ENCODE measurements at regions not wholly inside any gene's neighbourhood (a gene's known extent, or its start where the extent isn't known, plus 50 kb on each side); places are given as distances from the start of the nearest gene placed in this dataset.

DNA sequence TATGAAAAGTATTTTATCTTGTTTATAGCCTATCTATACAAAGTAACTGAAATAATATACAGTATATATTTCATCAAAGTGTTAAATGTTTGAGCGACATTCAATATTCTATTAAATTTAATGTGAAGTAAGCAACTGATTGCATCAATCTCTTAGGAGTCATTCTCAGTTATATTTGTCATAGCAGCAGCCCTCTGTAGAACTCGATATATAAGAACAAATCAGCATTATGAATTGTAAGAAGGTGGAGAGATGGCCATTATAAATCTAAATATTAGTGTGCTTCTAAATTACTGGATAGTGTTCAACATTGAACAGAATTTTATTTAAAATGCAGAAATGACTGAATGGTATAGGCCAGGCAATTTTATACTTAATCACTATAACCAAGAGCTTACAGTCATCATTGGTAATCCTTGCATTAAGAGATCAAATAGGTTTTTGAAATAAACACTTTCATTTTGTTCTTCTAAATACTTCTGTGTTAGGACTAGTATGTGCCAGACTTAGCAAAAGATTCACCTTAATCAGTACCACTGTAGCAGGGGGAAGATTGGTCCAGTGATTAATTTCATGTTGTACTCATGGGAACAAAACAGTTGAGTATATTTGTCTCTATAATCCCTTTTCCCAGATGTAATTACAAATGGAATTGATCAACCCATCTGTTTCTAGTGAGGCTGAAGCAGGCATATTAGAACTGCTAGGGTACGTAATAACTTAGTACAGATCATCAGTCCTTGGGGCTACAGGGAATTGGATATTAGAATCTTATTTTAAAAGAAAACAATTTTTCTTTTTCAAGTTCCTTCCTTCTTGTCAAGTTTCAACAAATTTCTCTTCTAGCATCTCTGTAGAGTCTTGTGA, 108.3 kb upstream of the TYRP1 start:
- FAIRE-seq: no peak

DNA sequence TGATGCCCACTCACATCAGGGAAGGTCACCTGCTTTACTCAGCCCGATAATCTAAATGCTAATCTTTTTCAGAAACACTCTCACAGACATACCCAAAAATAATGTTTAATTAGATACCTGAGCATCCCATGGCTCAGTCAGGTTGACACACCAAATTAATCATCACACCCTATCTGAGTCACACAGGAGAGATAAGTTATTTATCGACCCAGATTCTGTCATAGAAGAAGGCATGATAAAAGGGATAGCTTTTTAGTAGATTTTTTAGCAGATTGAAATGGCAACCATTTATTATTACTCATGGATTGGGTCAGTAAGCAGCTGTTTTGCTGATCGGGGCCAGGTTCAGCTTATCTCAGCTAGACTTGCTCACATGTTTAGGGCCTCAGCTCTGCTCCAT, 97.8 kb upstream of the TYRP1 start:
- no peak for FAIRE-seq
- no peak for DNase-seq (ENCODE audit: insufficient read length, low spot score)

More for the DNA sequence above, 108.3 kb upstream of the TYRP1 start:
- no peak for DNase-seq (ENCODE audit: insufficient read length, low spot score)

DNA sequence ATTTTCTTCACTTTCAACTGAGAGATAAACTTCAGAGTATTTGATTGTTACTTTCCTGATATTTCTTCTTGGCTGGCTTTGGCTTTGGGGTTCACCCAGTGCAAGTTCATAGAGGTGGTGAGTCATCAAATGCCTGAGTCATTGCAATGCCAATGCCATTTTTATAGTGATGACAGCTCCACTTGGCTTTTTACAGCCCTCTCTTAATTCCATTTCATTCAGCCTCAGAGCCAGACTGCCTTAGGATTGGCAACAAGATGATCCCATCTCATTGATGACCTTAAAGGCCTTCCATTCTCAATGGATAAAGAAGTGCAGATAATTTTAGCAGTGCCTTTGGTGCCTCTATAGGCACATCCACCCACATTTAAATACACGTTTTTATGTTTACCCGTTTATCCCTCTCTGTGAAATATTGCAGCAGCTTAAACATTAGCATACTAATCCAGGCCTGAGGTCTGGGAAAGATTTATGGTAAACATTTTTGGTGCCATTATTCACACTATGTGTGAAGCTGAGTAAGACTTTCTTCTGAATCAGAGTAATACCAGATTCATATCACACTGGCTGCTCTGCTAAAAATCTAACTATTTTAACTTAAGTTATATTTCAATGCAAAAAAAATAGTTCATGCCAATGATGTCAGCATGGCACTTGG, 88.9 kb upstream of the TYRP1 start:
- DNase-seq (ENCODE audit: insufficient read length, low spot score) (no peak), FAIRE-seq (no peak)

DNA sequence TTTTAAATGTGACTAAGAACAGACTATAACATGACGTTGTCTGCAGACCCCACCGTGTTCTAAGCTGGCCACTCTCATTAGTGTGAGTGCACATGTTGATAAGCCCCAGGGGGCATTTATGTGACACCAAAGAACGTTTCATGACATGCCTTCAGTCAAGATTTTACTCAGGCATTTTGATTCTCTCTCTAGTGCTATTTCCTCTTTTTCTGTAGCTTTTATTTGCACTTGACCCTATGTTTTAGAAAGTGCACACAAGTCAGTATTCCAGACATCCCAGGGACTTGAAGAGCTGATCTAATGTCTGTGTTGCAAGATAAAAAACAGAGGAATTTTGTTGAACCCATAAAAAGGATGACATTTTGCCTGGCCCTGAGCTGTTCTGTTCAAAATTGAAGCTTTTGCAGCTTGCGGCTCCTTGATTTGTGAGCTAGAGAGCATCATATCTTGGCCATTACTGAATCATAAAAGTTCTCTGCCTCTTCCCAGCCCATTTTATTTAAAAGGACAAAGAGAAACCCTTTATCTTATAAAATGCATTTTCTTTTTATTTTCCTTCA, 80.9 kb upstream of the TYRP1 start:
- no peak for DNase-seq (ENCODE audit: insufficient read length, low spot score)
- FAIRE-seq: no peak

DNA sequence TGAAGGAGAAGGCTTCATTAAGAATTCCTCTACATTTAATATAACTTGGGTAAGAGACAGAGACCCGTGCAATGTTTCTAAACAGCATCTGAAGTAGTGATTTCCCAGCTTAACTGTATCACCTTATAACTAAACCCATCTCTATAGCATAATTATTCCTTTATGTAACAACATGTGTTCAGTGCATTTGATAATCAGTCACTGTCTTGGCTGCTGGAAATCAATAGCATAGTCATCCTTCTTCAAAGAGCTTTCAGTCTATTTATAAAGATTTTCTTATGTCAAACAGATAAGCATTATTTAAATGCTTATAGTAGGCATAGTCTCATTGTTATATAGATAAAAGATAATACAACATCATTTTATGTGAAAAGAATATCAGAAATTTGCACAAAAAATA, 80.1 kb upstream of the TYRP1 start:
- FAIRE-seq: no peak

DNA sequence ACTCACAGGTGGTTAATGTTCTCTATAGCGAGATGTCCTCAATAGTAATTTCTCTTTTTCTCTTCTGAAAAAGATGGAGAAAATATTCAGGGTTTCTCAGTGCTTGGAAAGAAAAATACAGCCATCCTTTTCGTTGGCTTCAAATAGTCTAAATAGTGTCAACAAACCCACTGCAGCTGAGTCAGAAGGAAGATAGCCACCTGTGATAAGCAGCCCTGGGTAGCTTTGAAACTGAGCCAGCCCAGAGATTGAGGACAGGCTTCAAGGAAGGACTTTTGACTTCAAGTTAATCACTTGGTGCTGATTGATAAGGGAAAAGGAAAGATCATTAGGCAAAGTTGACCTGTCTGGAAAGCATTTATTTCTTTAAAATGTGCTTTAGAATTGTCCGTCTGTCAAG, 78.7 kb upstream of the TYRP1 start:
- DNase-seq (ENCODE audit: insufficient read length, low spot score) (no peak), FAIRE-seq (no peak)

More for the DNA sequence above, 80.1 kb upstream of the TYRP1 start:
- no peak for DNase-seq (ENCODE audit: insufficient read length, low spot score)

DNA sequence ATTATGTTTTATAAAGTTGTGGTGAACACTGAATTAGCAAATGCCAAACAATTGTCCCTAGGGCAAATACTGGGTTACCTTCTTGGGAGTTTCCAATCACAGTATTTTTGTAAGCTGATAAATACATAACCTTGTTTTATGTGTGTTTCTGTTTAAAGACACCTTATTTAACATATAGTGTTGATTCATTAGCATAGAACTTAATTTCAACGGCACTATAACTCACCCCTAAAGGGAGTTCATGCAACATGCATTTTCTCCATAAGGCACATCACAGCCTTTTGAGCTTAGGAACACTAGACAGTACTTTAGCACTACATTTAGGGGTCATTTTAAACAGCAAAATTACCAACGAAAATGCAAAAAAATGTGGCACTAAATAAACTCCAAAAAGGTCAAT, 74.2 kb upstream of the TYRP1 start:
- DNase-seq (ENCODE audit: insufficient read length, low spot score) (no peak), FAIRE-seq (no peak)

DNA sequence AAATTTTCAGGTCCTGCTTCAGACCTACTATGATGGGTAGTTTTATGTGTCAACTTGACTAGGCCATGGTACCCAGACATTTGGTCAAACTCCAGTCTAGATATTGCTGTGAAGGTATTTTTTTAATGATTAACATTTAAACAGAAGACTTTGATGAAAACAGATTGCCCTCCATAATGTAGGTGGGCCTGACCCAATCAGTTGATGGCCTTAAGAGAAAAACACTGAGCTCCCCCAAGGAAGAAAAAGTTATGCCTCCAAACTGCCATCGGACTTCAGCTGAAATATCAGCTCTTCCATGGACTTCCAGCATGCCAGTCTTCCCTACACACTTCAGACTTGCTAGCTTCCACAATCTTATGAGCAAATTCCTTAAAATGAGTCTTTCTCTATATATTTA, 67.3 kb upstream of the TYRP1 start:
- no peak for DNase-seq (ENCODE audit: insufficient read length, low spot score)
- no peak for FAIRE-seq

DNA sequence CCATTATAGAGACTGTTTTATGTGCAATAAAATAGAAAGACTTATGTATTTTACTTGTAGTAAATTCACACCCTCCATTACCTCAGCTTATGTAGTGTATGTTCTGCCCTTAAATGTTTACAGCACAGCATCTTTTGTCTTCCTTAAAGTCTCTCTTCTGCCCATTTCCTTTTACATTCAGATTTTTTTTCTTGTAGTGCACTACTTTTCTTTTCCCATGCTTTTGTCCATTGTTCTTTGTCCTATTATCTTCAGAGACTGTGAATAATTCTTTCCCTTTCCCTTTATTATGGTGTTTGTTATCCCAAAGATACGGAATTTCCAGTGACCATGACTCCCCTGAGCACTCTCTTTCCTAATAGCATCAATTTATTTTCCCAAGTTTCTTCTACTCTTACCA, 66.1 kb upstream of the TYRP1 start:
- DNase-seq (ENCODE audit: insufficient read length, low spot score): no peak
- FAIRE-seq: no peak

DNA sequence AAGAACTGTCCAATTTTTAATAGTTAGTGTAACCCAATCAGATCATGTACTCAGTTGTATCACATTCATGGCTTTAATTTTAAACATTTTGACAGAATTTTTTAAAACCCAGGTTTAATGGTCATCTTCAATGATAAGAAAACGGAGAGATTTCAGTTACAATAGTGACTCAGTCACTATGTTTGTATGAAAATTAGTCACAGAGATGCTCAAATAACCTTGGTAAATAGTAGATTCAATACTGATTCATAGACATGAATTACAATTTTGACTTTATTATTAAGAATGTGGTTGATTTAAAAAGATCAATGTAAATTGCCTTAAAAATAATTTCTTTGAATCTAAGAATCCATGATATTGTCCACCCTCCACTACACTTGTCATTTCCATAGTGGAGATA, 64.6 kb upstream of the TYRP1 start:
- DNase-seq (ENCODE audit: insufficient read length, low spot score) (no peak), FAIRE-seq (no peak)

DNA sequence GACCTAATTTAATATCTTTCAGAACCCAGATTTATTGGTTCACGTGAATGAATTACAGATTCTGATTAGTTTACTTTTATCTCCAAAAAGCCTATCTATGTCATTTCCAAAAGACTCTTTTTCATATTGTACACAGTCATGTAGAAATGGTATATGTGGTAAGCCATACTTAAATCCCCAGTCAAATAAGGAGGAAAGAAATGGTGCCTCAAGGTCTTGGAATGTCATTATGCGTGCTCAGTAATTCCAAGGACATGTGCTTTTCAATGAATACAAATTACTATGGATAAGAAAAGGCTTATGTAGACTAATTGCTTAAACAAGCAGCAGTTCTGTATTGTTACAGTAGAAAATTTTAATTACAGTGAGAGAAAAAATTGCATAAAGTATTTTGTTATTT, 64.1 kb upstream of the TYRP1 start:
- FAIRE-seq: no peak
- no peak for DNase-seq (ENCODE audit: insufficient read length, low spot score)

DNA sequence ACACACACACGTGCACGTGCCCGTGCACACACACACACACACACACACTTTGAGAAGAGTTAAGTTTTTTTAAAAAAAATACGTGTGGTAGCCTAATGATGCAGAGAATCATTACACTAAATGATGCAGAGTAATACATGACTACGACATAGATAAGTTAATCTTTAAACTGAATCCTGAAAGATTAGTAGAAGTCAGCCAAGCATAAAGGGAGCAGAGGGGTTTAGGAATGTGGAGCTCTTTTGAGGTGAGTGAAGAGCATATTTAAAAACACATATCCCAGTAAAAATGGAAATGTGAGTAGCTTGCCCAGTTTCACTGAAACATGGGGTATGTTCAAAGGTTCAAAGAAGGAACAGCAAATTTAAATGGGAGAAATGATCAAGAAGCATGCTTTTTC, 61.3 kb upstream of the TYRP1 start:
- no peak for FAIRE-seq
- DNase-seq (ENCODE audit: insufficient read length, low spot score): no peak

DNA sequence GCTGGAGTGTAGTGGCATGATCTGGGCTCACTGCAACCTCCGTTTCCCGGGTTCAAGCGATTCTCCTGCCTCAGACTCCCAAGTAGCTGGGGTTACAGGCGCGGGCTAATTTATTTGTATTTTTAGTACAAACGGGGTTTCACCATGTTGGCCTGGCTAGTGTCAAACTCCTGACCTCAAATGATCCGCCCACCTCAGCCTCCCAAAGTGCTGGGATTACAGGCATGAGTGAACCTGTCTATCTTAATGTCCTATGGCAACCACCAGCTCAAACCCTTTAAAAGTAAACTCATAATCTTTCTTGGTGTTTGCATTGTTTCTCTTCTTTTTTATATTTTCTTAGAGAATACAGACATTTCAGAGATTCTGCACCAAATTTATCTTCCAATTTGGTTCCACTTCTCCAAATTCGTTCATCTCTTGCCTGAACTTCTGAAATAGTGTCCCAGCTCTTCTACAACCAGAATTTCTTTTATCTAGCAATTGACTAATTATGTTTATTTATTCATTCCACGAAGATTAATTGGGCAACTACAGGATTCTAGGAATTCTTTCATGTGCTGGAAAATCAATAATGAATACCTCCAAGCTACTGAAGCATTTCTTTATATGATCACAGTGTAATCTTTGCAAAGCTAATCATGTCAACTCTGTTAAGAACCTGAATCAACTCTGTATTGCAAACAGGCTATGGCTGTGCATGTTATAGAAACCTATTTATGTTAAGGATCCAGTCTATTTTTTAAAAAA, 60.0 kb upstream of the TYRP1 start:
- no peak for DNase-seq (ENCODE audit: insufficient read length, low spot score)
- no peak for FAIRE-seq

DNA sequence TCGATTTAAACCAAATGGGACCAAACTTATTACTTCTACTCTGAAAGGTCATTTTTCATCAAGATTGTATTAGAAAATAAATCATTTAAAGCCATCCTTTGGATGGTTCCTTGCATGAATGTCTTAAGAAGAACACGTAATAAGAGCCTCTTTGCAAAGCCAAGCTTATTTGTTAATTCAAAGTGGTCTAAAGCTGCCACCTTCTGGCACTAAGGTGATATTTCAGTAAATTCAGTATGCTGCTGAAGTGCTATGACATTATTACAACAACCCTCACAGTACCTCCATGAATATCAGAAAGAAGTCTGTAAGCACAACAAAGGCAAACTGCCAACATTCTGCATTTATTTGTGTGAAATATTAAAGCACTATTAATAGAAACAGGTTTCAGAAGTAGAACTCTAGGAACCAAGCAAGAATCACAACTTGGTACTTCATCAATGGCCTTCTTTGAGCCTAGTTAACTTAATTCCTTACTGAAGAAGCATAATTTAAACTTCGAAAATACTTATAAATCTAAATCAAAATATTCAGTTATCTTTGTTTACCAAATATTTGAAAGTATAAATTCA, 53.1 kb upstream of the TYRP1 start:
- no peak for FAIRE-seq

DNA sequence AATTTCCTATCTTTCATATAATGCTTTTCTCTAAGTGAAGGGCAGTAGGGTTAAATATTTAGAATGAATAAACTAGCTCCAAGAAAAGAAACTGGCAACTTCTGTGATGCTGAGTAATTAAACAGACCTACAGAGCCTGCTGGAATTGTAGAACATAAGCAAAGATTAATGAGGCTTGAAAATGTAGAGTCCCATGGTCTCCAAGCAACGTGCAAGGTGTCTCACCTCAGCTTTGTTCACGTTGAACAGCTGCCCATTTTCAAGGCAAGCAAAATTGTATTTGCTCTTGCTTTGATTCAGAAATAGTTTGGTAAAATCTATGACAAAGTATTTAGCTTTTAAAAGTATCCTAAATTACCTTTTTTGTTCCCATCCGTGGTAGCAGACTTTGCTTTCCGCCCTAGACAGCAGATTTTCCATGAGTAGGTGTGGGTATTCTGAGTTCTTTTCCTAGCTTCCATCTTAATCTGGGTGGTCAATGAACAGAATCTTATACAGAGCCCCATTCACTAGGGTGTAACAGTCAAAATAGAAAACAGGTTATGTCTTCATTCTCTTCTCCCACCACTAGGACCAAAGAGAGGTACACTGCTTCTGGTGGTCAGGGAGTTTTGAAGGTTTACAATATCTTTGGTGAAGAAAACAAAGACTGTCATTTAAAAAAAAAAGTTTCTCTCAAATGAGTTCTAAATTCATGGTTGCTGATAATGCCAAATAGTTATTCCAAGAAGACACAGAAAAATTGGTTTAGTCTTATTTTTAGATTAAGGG, 52.1 kb upstream of the TYRP1 start:
- no peak for FAIRE-seq

More for the DNA sequence above, 53.1 kb upstream of the TYRP1 start:
- DNase-seq (ENCODE audit: insufficient read length, low spot score): no peak

More for the DNA sequence above, 52.1 kb upstream of the TYRP1 start:
- DNase-seq (ENCODE audit: insufficient read length, low spot score): no peak

Data from GM19239 (cell line).